GM06990 (cell line): ENCODE measurements at regions not wholly inside any gene's neighbourhood (a gene's known extent, or its start where the extent isn't known, plus 50 kb on each side); places are given as distances from the start of the nearest gene placed in this dataset.

Experiments used
- DNase-seq: peaks from one replicate; pipeline ENCODE4 v3.0.0-alpha.2; 2011; ENCODE audit not compliant: insufficient read length; ENCODE audit errors: extremely low read depth
- H3K27me3 ChIP-seq: replicated peaks from 2 replicates; pipeline ENCODE4 v1.6.0; 2011; ENCODE audit warnings: low read length; ENCODE audit not compliant: control insufficient read depth, insufficient read depth
- H3K36me3 ChIP-seq: 2 replicates; pipeline ENCODE4 v1.5.1; 2011; ENCODE audit warnings: low read length; ENCODE audit not compliant: control insufficient read depth, insufficient read depth
- H3K4me3 ChIP-seq: replicated peaks from 2 replicates; pipeline ENCODE4 v1.5.1; 2011; ENCODE audit warnings: low read depth, mild to moderate bottlenecking, control low read depth, low read length
- CTCF ChIP-seq: IDR thresholded peaks from 2 replicates; pipeline ENCODE4 v1.5.1; 2011; ENCODE audit warnings: low read length, control low read depth, mild to moderate bottlenecking, inconsistent platforms; ENCODE audit not compliant: insufficient read depth, poor library complexity, severe bottlenecking

- no peaks in the 10 kb centered on the region for H3K36me3 ChIP-seq
- no peak for DNase-seq
- no peak for TF ChIP-seq CTCF
- no peaks in the 10 kb centered on the region for H3K27me3 ChIP-seq
- H3K4me3 ChIP-seq, result no peak overlapping the region
Measured at GRCh38 chr4:110963662-110964280, 340.9 kb upstream of the PITX2 start.

DNA sequence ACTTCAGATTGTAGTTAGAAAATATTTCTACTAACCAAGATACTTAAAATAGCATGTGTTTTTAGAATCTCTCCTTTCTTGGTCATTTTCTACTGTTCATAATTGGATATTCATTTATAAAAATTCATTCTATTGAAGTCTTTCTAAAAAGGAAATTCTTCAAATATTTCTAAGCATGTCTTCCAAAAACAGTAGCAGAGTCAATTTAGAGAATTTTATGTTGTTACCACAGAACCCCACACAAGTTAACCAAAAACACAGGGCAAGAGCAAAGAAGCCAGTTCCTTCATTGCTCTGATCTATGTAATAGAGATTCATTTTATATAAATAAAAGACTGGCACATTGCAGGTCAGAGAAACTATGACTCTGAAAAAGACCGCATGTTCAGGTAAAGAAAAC lies 345.1 kb upstream of the PITX2 start:
- DNase-seq, result no peak
- H3K4me3 ChIP-seq, result no peak overlapping the region
- H3K36me3 ChIP-seq, result no peaks in the 10 kb centered on the region
- no peaks in the 10 kb centered on the region for H3K27me3 ChIP-seq
- no peak for TF ChIP-seq CTCF

DNA sequence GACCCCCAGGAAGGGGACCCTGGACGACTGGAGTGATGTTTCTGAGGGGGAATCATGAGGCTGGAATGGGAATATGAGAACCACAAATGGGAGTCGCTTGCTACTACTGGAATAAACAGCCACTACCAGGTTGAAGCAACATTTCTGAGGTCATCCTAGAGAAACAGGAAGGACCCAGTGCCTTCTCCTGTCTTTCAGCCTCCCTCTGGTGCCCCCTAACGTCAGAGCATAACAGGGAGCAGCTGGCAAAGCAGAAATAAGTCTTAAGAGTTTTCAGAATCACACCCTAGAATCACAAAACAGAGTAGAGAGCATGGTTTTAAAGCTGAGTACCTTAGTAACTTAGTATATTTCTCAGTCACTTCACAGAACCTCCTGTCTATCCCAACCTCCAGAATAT lies 347.8 kb upstream of the PITX2 start:
- TF ChIP-seq CTCF, result peak; percentile 79
- H3K4me3 ChIP-seq, result no peak overlapping the region
- DNase-seq, result no peak

DNA sequence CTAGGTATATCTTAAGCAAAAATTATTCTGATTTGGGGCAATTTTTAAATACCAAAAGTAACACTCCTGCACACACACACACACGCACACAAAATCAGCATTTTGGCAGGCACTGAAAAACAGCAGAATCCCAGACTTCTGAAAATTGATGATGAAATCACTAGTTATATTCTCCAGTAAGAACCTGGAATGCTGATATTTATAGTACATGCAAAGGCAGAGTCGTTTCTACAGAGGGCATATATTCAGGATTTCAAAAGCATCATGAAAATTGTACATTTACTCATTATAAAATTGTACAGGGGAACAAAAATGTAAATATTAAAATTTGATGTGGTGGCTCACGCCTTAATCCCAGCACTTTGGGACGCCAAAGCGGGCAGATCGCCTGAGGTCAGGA lies 352.5 kb upstream of the PITX2 start:
- no peak overlapping the region for H3K4me3 ChIP-seq
- no peak for TF ChIP-seq CTCF
- no peaks in the 10 kb centered on the region for H3K36me3 ChIP-seq
- DNase-seq, result no peak
- no peaks in the 10 kb centered on the region for H3K27me3 ChIP-seq

More for the DNA sequence above, 347.8 kb upstream of the PITX2 start:
- Histone ChIP-seq H3K27me3 (no peaks in the 10 kb centered on the region), H3K36me3 (no peaks in the 10 kb centered on the region)

DNA sequence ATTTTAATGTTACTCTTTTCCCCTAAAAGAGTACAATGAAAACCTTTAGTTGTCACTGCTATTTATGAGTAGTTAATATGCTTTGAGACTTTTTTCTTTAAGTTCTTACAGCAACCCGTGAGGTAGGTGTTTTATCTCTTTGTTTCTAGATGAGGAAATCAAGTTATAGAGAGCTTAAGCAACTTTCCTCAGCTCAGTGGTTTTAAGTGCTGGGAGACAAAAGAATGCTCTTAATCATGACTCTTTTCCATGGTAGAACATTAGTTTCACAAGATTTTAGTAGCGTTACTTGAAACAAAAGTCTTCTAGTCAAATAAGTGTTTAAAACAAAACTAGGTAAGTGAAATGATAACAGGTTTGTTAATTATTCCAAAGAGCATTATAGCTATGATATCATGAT lies 354.7 kb upstream of the PITX2 start:
- Histone ChIP-seq H3K27me3 (no peaks in the 10 kb centered on the region), H3K4me3 (no peak overlapping the region)
- TF ChIP-seq CTCF, result no peak

GRCh38 chr4:110978761-110979160 lies 355.9 kb upstream of the PITX2 start:
- TF ChIP-seq CTCF, result no peak
- no peaks in the 10 kb centered on the region for H3K36me3 ChIP-seq
- no peak for DNase-seq
- no peaks in the 10 kb centered on the region for H3K27me3 ChIP-seq
- H3K4me3 ChIP-seq, result no peak overlapping the region

More for the DNA sequence above, 354.7 kb upstream of the PITX2 start:
- no peak for DNase-seq
- no peaks in the 10 kb centered on the region for H3K36me3 ChIP-seq
